HUDEP-2 (cell line): ENCODE measurements at regions not wholly inside any gene's neighbourhood (a gene's known extent, or its start where the extent isn't known, plus 50 kb on each side); places are given as distances from the start of the nearest gene placed in this dataset.
"Not testable (repeated sequence)": the region's sequence is repeated elsewhere in the genome, so short reads cannot be mapped to it uniquely, and the experiment has no call there.

Source experiments
- DNase-seq, 76 experiments: peaks; one replicate each; lab custom pipeline; 2025; ENCODE audit not compliant: unreplicated experiment in 76 of 76; lab: John Stamatoyannopoulos, UW

DNA sequence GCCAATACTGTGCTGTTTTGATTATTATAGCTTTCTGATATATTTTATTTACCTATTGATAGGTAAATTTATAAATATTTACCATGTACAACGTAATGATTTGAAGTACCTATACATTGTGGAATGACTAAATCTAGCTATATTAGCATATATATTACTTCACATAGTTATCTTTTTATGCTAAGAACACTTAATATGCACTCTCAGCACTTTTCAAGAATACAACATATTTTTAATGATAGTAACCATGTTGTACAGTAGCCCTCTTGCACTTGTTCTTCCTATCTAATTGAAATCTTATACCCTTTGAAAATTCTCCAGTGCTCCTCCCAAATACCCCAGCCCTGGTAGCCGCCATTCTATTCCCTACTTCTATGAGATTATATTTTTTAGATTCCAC, 604.0 kb upstream of the KIF2B start:
- DNase-seq = no peak

DNA sequence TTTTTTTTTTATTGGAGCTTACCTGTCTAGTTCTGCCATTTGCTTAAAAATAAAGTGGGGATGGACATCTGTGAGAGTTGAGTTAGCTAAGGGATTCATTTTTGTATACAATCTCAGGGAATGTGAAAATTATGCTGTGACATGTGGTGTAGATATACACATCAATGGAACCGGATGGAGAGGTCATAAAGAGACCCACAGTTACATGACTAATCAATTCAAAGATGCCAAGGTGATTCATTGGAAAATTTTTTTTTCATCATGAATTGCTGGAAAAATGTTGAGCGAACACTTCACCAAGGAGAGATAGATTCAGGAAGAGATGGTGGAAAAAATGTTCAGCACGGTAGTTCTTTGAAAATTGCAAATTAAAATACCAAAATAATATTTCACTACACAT, 605.4 kb upstream of the KIF2B start:
- DNase-seq = no peak

DNA sequence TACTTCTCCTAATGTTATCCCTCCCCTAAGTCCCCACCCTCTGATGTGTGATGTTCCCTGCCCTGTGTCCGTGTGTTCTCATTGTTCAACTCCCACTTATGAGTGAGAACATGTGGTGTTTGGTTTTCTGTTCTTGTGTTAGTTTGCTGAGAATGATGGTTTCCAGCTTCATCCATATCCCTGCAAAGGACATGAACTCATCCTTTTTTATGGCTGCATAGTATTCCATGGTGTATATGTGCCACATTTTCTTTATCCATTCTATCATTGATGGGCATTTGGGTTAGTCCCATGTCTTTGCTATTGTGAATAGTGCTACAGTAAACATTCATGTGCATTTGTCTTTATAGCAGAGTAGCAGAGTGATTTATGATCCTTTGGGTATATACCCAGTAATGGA, 613.8 kb upstream of the KIF2B start:
- DNase-seq = not testable (repeated sequence)

DNA sequence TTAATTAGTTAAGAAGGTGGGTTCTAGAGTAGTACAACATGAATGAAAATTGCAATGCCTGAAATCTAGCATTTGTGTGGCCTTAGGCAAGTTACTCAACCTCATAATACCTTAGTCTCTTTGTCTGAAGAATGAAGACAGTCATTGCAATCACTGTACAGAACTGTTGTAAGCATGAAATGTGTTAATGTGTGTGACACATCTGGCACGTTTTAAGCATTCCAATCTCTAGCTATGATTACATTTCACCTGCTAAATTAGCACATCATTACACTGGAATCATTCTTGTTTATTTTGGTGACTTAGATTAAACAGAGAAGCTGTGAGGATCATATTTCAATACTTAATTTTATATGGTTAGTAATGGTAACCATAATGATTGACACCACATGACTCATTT, 629.7 kb upstream of the KIF2B start:
- DNase-seq = no peak

DNA sequence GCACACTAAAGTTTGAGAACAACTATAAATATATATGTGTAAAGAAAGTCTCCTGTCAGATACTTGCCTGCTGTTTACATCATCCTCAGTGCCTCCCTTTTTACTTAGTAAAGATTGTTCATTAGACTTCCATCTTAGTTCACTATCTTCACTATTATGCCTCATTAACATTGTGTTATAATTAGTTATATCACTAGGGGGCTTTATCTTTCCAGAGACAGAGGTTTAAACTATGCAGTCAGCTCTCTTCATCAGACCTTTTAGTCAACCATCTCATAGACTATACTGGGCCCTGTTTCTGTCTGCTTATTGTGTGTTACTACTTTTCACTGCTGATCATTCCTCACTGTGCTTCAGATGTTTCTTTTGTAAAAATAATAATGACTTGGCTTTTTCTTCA, 630.8 kb upstream of the KIF2B start:
- peak in 1 of 76 experiments; percentile 7 for DNase-seq

DNA sequence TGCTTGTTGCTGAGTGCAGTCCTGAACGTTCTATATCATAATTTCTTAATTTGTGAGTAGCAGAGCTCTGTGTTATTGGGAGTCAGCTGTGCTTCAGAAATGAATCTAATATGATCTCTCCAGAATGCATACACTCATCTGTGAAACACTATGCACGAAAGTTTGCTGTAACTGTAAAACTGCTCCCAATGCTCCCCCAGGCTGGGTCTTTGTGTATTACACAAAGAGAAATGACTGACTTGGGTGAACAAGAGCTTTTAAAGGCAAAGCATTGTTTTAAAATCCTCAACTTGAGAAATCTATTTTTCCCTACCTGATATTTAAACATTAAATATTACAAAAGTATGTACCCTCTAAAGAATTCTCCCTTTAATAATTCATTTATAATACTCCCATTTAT, 636.7 kb upstream of the KIF2B start:
- no peak for DNase-seq

DNA sequence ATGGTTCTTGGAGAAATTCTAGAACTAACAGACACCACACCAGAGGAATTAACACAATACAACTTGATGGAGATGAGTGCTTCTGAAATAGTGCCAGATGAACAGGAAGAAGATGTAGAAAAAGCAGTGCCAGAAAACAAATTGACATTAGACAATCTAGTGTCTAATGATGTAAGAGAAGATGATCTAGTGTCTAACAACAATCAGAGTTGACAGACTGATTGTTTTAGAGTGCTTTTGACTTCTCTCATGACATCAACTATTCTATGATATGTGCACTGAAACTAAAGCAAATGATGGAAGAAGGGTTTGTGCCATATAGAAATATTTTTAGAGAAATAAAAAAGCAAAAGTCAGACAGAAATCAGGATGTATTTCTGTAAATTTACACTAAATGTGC, 646.1 kb upstream of the KIF2B start:
- DNase-seq = no peak

DNA sequence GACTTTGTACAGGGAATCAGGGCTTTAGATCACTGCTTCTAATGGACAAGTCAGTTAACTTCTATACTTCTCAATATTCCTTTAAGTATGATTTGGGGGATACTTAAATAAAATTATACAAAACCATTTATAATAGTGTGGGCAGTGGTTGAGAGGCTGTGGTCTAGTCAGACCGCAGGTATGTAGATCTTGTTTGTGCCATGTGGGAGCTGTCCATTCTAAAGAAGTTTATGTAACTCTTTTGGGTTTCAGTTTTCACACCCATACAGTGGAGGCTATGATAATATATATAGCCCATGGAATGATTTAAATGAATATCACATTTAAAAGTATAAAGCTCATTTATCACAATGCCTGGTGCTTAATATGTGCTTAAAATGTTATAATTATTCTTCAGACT, 654.3 kb upstream of the KIF2B start:
- no peak for DNase-seq

DNA sequence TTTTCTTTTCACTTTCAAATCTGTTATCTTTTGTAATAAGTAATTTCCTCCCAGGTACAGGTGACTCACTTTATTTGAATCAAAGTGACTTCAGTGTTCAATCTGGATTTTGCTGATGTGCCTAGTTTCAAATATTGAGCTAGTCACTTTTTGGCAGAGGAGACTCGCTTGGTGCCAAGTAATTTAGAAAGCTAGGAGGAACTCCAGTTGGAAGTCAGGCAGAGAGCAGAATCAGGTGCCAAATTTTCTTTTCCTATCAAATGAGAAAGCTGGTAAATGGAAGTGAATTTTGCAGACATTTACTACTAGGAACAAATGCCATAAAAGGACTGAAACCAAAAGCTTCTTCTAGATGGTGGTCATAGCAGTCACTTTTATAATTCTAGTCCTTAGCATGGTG, 656.0 kb upstream of the KIF2B start:
- no peak for DNase-seq

DNA sequence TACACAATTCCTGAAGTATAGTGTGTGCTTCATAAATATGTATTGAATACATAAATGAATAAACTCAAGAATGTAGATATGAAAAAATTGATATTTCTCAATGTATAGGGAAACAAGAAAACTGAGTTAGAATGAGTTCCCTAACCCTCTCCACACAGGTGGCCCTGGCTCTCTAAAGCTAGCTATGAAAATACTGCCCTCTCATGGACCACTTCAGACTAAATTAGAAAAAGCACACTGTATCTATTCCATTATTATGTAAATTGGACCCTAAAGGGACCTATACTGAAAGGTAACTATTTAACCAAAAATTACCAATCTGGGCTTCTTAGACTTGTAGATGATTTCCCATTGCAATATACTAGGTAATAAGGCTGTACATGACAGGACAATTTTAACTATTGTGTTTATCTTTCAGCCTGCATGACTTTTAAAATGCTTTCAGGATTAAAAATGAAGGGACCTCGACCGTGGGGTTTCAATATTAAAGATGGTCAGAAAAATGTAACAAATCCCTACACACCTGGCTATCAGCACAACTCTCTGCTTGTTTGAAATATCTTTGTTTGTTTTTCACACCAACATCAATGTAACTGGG, 672.5 kb upstream of the KIF2B start:
- DNase-seq = peak in 1 of 76 experiments; percentile 5

DNA sequence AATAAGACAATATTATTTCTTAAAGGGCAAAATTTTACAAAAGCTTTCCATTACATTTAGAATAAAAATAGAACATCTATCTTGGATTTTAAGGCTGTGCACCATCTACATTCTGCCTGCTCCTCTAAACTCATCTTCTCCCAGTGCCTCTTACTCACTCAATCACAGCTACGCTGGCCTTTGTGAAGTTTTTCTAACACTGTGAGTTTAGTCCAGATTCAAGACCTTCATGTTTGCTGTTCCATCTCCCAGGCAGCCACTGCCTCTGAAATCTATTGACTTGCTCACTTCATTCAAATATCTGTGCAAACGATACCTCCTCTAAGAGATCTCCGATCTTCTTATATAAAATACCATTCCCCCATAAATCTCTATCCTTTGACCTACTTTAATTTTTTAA, 673.4 kb upstream of the KIF2B start:
- no peak for DNase-seq

DNA sequence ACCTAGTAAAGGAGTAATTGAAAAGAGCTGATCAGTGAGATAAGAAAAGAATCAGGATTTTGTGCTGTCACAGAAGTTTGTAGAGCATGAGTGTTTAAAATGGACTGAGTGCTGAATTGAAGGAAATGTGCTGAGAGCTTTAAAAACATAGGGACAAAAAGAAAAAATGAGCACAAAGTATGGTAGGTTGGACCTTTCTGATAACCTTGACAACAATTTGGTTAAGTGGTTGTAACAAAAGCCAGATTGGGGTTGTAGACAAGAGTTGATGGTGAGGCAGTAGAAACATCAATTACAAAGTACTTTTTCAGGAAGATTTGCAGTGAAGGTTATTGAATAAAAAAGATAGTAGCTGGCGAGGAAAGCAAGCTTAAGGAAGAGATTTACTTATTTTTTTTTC, 674.7 kb upstream of the KIF2B start:
- no peak for DNase-seq

DNA sequence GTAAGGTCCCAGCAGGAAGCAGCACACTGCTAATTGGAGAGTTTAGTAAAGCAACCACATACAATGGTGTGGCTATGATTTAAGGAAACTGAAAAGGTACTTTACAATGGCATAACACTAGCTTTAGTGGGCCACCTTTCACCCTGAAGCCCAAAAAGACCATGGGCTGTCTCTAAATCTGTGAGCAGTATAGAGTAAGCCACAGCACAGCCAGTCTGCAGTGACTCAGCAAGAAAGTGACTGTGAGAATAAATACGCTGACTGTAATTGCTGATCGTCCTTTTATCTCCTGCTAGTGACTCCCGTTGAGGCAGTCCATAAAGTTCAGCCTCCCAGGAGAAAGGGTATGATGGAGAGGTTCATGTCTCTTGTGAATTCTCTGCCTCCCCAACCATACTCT, 679.8 kb upstream of the KIF2B start:
- peak in 2 of 76 experiments; percentile 1 to 5 for DNase-seq

DNA sequence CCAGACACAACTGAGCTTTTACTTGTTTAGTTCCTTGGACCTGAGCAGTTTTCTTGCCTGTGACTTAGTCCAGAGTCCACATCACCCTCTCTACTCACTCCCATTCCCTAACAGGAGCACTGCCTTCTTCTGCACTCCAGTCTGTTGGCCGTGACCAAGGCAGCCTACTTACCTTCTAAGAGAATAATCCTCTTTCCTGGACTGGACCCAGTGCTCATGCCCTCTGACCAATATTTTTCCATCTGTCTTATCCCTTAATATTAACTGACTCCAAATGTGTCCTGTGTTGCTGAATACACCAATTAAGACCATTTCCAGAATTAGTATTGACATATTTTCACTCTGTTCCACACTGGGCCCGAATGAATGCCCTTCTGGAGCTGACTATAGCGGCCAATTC, 681.0 kb upstream of the KIF2B start:
- no peak for DNase-seq

DNA sequence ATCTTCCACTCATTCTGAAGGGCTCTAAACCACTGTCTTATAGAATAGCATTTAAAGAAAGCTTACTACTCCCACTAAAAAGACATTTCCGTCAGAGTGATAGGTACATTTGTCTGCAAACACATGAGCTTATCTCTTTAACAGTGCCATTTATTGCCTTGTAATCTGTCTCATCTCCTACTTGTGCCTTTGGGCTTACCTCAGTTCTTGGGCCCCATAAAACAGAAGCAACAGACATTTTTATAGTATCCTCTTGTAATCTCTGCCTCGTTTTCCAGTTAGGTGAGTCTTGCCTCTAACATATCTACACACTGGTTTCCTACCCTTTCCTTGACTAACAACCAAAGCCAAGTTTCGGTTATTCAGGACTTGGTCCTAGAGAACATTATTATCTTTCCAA, 681.4 kb upstream of the KIF2B start:
- DNase-seq = no peak

DNA sequence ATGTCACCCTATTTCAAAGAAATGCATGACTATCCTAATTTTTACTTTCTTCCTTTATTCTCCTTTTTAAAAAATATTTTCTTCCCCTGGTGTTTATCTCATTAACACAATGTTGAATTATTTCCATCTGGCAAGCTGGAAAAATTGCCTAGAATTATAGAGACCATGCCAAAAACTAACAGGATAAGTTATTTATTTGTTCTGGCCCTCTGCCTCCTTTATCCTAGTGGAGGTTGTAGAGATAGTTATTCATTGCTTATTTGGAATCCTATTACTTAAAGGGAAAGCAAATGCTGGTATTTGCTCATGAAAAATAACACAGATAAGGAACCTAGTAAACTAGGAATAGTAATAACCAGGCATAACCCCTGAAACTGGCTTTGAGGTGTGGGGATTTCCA, 684.9 kb upstream of the KIF2B start:
- no peak for DNase-seq

DNA sequence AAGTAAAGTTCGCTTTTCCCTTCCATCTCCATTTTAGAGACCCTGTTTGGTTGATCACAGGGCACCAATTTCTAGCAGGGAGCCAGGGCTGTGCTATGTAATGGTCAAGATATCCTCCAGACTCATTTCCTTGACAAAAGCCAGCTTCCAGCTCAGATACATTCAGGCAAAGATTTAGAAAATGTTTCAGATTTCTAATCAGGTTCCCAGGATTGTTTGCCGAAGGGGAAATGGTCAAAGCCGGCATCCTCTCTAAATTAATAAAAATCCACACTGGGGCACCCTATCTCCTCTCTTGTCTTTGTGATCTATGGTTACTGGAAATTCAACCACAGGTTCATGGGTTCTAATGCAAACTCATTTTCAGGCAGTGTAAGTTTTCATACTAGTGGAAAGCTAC, 686.8 kb upstream of the KIF2B start:
- DNase-seq = no peak

DNA sequence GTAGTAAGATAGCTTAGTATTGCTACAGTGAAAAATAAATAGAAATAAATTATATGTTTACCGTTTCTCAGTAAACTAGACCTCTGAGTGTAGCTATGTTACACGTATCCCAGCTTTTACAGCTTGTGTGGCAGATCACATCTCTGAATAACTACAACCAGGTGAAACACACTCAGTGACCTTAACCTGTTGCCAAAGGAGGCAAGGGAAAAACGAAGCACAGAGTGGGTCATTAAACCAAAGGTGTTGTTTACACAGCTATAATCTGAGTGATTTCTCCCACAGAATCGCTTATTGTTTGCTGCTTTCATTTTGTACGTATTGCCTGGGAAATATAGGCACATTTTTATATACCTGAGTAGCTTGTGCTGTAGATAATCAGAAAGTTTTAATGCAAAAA, 688.2 kb upstream of the KIF2B start:
- no peak for DNase-seq

DNA sequence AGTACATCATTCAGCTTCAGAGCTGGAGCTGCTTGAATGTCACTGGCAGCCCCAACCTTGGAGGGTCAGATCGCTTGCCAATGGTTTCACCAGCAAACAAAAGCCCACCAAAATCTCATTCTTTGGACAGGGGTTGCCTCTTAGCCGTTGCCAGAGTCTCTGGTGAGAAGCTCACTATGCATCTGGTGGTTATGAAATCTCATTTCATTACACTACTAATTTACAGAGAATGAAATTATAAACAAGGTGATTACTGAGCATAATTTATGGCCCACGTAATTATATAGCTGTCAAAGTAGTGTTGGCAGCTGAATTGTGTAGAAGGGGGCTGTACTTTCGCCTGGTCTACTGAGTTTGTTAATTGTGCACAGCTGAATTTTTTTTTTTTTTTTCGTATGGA, 688.9 kb upstream of the KIF2B start:
- DNase-seq = no peak

DNA sequence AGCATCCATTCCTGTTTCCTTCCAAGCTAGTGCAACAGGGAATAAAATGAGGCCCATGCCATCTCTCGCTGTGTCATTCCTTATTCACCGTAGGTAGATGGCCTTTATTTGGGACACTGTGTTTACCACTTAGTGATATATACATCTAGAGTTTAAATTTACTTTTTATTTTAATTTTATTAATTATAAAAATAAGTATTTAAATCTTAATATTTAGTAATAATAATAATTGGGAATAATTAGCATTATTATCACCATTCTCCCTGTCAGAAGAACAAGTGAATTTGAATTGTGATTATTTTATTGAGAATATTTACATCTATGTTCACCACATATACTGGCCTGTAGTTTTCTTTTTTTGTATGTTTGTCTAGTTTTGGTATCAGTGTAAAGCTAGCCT, 692.9 kb upstream of the KIF2B start:
- DNase-seq = no peak

DNA sequence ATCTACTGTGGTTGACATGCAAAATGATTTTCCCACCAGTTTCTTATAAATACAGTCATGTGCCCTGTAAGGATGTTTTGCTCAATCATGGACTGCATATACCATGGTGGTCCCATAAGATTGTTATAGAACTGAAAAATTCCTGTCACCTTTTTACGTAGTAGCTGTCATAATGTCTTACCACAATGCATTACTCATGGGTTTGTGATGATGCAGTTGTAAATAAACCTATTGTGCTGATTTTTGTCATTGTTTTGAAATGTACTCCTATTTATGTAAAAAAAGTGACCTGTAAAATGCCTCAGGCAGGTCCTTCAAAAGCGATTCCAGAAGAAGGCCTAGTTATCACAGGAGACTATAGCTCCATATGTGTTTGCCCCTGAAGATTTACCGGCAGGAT, 695.4 kb upstream of the KIF2B start:
- no peak for DNase-seq

DNA sequence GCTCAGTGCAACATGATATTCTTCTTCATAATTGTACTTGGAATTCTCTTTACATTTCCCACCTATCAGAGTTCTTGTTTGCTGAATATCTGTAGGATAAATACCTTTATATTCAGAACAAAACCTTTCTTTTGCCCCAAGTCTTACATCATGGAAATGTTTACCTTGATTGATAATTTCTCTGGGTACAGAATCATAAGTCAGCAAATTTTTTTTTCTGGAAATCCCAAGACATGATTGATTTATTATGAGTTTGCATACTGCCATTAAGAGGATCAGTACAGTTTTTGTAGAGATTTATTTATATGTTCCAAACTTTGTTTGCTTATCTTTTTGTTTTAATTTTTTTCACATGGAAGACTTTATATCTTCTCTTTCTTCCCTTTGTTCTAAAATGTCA, 699.8 kb upstream of the KIF2B start:
- no peak for DNase-seq

DNA sequence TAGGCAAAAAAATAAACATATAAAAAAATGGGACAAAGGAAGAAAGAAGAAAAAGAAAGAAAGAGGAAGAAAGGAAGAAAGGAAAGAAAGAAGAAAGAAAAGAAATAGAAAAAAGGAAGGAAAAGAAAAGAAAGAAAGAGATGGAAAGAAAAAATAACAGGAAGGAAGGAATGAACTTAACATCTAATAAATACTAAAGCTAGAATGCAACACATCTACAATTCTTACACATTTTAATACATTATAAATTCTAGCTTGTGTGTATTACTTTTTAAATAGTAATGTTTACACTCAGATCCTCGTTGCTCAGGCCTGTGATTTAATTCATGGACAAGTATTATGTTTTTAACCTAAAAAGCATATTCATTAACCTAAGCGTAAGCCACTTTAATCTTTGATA, 703.0 kb upstream of the KIF2B start:
- no peak for DNase-seq

DNA sequence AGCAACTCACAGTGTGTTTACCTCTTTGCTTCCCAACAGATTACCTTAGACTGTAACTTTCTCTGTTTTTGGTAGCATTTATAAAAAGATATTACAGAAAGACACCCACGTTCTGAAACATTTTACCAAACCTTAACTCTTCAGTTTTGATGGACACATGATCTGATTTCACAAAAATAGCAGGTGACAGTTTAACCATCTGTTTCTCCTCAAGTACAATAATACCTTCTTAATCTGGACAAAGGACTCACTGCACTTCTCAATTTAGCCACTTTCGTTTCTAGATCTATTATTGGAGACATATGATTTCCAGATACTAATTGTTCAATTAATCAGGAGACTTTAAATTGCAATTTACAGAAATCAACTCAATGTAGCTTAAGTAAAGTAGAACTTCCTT, 703.8 kb upstream of the KIF2B start:
- DNase-seq = no peak
